ENCODE measurements at regions not wholly inside any gene's neighbourhood (a gene's known extent, or its start where the extent isn't known, plus 50 kb on each side); places are given as distances from the start of the nearest gene placed in this dataset.

DNA sequence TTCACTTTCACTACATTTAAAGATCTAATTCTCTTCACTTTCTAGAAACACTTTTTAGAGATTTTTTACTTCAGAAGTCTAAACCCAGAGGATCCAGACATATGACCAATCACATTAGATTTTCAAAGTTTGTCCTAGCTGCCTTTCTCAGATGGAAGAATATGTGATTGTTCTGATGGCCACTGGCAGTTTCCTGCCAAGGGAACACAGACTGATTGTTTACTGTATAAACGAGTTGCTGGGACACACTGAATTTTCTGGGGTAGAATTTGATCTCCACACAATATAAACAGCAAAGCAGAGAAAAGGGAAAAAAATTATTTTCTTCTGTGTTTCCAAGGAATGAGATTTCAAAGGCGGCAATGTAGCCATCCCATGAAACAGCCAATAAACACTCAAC lies 480.0 kb downstream of the TOX3 start:
- no peak for DNase-seq (ENCODE audit: low read depth in 3 of 3, low spot score in 2 of 3)

DNA sequence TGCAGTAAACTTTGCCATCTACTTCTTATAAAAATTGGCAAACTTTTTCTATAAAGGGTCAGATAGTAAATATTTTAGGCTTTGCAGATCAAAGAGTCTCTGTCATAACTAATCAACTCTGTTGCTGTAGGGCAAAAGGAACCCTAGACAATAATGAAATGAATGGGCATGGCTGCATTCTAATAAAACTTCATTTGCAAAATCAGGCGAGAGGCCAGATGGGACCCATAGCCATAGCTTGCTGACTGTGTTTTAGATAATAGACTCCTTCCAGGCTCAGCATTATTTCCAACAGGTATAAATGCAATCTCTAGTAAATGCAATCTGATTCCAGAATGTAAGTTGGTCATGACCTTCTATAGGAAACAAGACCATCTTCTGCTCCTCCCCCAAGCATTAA lies 490.7 kb downstream of the TOX3 start:
- DNase-seq (ENCODE audit: low read depth in 3 of 3, low spot score in 2 of 3): no peak

DNA sequence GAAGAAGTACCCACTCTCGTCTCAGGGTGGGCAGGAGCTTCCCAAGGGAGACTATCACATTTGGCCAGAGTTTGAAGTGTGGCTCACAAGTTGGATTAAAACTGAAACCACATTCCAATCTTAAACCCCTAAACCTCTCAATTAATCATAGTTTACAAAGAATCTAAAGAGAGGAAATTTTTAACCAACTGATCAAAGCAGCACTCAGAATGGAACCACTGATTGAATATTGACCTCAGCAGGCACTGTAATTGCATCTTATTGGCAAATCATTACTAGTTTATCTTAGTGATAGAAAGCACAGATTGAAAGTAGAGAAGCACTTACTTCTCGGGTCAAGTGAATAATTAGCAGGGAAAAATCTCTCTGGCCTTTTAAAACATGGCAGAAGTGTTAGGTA lies 491.6 kb downstream of the TOX3 start:
- DNase-seq (ENCODE audit: low read depth in 3 of 3, low spot score in 2 of 3): no peak

DNA sequence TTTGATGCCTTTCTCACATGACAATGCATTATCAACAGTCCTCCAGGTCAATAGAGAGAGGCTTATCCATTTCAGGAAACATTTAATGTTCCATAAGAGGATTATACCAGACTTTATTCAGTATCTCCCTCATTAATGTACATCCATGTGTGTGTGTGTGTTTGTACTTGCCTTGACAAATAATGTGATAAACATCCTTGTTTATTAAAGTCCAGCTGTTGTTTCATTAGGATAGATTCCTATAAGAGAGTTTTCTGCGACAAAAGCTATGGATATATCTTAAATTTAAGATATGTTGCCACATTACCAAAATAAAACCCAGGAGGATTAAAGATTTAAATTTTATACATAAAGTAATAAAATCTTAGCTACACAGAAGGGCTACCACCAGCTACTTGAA lies 492.6 kb downstream of the TOX3 start:
- no peak for DNase-seq (ENCODE audit: low read depth in 3 of 3, low spot score in 2 of 3)

DNA sequence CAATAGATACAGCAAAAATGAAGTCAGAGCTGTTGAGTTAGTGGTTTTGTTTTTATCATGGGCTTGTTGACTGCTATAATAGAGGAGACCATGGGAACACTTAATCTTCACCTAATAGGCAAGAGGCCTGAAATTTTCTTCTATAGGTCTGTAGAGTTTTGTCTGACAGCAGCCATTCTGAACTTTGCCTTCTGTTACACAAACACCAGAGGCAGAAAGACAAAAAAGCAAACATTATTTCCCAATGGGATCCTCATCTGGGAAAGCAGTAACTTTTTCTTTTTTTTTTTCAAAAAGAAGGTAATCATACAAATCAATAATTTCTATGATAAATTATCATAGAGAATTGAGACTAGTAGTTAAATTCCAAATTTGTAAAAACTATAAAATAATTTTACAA lies 494.1 kb downstream of the TOX3 start:
- DNase-seq (ENCODE audit: low read depth in 3 of 3, low spot score in 2 of 3): no peak

DNA sequence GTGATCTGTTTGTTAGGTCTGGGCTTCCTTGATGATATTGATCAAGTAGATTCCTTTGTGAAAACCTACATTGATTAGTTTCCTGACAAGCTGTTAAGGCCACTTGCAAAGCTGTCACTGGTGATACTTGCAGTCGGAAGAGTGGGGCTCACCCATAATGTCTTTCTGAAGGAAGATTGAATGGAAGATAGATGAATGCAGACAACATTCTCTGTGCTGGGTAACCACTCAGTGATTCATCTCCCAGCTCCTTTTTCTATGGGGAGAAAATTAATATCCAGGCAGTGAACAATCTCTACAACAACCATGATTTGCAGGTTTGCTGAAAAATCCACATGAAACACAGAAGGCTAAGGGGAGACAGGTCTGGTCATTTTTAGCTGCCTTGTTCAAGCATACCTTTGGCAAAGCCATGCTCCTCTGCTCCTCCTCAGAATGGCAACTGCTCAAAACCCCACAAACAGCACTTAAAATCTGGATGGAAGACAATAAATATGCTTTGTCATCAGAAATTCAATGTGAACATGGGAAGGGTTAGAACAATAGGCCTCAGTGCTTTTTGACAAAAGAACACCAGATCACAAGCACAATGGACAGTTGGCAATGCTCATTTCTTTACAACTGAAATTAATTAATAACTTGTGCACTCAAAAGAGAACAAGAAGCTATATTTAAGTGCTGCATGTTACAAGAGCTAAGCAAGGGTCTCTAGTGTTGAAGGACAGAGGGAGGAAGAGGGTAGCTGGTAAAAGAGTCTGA lies 495.4 kb downstream of the TOX3 start:
- no peak for DNase-seq (ENCODE audit: low read depth in 3 of 3, low spot score in 2 of 3)

DNA sequence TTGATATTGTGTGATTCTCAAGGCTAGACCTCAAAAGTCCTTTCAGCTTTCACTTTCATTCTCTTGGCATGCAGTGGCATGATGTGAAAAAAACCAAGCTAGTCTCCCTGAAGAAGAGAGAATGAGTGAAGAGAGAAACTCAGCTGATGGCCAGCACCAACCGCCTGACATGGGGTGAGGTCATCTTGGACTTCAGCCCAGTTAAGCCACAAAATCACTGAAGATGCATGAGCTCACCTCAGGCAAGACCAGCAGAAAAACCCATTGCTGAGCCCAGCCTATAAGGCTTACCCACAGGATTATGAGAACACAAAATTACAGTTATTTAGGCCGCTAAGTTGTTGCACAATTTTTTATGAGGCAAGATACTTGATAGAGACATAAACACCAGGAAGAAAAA lies 496.5 kb downstream of the TOX3 start:
- no peak for DNase-seq (ENCODE audit: low read depth in 3 of 3, low spot score in 2 of 3)

DNA sequence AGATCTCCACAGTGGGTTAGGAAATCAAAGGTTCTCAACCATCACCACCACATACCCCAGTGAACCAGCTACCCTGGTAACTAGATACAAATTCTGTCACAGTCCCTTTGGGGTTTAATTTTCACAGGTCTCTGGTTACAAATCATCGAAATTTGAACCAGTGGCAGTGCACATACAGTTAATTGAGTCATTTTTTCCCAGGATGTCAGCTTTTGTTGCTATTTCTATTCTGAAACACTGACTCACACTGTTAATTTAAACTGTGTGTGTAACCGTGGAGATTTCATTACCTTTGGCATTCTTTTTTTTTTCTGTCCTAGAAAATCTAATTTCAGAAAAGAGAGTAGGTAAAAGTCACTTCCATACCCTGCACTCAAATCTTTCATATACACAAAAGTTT lies 511.5 kb downstream of the TOX3 start:
- no peak for DNase-seq (ENCODE audit: low read depth in 3 of 3, low spot score in 2 of 3)

DNA sequence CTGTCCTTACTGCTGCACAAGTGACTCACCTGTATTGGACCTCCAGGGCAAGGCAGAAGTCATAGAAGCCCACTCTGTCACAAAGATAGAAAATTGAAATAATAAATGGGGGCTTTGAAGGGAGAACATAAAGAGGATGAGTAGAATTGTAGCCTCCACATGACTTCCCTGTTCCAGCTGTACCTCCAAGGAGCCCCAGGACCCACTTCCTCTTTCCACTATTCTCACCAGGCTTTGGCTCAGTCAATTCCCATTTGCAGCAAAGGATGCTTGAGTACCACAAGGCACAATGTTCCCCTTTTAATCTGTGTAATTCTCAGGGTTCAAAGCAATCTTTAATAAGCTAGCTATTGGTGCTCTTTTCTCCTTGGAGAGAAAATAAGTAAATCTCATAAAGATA lies 512.1 kb downstream of the TOX3 start:
- no peak for DNase-seq (ENCODE audit: low read depth in 3 of 3, low spot score in 2 of 3)

DNA sequence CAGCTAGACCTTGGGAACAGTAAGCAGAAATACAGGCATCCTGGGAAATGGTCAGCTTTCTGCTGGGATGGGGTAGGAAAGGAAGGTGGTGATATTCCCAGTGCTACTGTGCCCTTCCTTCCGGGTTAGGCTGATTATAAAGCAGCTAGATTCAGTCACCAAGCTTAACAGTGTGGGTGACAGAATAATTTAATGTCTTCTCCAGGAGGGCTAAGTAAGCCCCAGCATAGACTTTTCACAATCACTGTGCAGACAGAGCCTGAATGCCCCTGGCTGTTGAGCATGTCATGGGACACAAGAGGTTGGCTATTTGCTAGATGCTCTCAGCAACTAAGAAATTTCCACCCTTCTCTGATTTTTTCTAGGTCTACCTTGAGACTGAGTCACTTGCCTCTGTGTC lies 513.0 kb downstream of the TOX3 start:
- no peak for DNase-seq (ENCODE audit: low read depth in 3 of 3, low spot score in 2 of 3)

DNA sequence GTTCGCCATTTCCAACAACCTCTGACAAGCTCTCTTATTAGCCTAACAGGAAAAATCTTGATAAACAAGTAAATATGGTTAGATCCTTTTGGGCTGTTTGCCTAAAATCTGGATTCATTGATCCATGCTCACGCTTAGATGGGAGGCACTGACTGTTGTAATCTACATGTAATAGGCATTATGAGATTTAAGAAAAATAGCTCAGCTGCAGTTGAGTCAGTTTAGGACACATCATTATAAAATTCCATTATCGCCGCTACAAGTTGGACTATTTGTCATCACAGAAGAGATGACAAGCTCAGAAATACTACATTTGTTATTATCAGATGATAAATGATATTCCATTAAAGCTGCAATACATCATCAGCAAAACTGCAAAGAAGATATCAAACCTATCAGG lies 524.0 kb downstream of the TOX3 start:
- DNase-seq (ENCODE audit: low read depth in 3 of 3, low spot score in 2 of 3): no peak

DNA sequence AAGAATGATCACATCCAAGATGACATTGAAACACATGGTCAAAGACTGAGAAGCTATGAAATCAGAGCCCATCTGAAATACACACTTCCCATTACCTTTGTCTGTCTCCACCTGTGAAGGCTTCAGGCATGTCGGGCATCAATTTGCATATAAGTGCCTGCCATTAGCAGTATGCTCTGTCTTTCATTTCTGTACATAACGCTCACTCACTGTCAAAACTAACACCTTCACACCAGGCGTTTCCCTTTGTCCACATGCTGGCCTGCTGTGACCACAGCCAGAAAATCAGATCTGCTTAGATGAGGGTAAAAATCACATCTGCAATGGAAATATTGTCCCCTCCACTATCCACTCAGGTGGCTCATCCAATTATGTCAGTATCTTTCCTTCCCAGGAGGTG lies 524.8 kb downstream of the TOX3 start:
- no peak for DNase-seq (ENCODE audit: low read depth in 3 of 3, low spot score in 2 of 3)

DNA sequence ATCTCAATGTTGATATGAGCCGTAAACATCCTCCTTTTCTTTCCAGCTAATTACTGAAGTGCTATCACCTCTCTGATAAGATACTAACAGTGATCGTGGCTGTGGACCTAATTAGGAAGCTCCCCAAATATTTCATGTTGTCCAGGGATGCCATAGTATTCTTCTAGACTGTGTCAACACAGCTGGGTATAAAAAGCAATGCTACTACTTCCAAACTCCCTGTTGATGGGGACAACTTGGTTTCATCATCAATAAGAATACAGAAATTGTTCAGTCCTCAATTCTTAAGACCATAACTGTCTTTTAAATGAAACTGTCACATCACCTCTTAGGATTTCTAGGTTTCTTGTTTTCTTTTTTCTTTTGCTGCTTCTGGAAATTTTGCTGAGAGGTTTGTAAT lies 530.6 kb downstream of the TOX3 start:
- DNase-seq (ENCODE audit: low read depth in 3 of 3, low spot score in 2 of 3): no peak

DNA sequence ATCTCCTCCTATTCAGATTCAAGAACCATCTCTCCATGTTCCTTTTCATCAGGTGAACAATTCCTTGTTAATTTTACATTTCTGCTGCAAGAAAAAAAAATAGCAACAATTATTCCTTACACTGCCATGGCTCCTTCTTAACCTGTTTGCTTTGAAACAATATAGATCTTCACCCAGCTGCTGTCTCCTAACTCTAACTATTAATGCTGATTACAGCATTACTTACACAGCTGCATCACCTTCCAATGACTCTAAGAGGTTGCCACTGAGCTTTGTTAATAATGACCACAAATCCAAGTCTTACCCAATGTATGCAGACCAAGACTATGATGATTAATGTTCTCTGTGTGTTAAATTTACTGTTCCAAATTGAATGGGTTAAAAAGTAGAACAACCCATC lies 541.4 kb downstream of the TOX3 start:
- DNase-seq (ENCODE audit: low read depth in 3 of 3, low spot score in 2 of 3): no peak

DNA sequence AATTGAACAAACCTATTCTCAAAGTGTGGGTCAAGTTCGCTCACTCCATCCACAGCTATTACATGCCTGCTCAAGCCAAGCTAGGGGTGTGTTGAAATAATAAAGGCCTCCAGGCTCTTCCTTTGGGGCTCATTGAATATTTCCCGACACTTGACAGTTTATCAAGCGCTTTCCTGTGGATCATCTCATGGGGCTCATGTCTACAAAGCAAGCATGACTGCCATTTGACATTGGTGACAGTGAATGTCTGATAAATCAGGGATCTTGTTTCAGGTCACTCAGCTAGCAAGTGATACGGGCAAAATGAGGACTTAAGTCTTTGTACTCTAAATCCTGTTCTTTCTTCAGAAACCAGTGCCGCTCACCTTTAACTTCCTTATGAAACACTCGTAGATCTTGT lies 542.6 kb downstream of the TOX3 start:
- no peak for DNase-seq (ENCODE audit: low read depth in 3 of 3, low spot score in 2 of 3)

DNA sequence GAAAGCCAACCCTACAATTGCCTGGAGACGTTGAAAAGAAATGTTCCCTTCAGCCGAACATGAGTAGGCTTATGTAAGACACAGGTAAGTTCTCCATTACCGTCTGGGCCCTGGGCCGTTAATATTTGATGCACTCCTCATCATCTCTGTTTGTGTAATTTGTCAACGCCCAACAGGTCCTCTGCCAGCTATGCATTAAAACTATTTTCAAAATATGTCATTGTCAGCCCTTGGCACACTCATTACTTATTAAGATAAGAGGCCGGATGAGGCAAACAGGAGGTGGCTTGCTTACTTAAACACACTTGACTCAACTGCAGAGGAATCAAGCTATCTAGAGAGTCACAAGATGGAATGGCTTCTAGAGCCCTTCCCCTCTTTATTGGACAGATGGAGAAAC lies 544.9 kb downstream of the TOX3 start:
- no peak for DNase-seq (ENCODE audit: low read depth in 3 of 3, low spot score in 2 of 3)

DNA sequence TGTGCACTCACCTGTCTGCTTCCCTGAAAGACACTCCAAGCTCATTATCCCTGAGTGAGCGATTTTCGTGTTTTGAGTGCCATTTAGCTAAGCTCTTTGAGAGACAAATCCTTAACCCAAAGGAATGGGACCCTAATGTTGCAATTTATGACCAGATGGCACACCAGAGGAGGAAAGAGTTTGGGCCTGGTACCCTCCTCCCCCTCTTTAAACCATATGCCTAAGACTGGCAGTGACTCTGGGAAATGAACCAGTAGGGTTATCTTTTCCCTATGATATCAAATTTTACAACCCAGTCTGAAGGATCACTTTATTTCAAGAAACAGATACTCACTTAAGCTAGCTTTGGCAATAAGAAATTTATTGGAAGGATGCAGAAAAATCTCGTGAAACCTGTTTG lies 550.4 kb downstream of the TOX3 start:
- DNase-seq (ENCODE audit: low read depth in 3 of 3, low spot score in 2 of 3): no peak

DNA sequence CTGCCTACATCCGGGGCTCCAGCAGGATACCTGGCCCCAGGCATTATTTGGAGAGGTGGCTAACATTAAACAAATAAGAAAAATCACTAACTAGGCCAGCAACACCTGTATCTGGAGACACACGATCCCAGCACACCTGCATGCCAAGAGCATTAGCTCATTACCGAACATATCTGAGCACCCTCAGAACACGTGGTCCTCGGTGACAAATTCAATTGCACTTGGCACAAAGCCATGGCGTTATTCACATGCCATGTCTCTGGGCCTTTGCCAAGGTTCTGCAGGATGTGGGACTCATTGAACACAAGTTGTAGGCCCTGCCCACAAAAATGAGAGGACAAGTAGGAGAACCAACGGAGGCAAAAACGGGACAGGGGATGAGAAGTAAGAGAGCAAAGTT lies 552.3 kb downstream of the TOX3 start:
- DNase-seq (ENCODE audit: low read depth in 3 of 3, low spot score in 2 of 3): peak in 2 of 3 donors; percentile 47 to 60

DNA sequence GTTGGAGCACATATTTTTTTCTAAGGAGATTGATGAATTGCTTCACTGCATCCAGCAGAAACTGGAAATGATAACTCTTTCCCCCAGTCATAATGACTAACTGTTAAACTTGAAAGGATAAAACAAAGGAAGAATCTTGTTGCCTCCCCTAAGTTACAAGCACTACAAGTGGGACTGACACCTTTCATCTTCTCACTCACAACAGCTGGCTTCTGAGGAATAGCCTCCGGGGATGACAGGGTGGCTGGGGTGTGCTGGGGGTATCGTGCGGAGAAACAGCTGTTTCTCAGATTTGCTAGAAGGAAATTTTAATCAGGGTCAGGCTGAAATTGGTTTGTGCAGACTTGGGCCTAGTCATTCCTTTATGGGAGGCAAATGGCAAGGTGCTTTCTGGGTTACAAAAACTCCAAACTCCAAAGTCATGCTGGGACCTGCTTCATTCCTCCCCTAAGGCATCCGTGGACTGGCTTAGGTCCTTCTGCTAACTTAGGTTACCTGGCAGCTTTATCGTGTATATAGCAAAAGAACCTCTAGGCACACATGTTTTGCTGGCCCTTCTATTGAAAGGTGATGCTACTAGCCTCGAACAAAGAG lies 557.2 kb downstream of the TOX3 start:
- no peak for DNase-seq (ENCODE audit: low read depth in 3 of 3, low spot score in 2 of 3)

DNA sequence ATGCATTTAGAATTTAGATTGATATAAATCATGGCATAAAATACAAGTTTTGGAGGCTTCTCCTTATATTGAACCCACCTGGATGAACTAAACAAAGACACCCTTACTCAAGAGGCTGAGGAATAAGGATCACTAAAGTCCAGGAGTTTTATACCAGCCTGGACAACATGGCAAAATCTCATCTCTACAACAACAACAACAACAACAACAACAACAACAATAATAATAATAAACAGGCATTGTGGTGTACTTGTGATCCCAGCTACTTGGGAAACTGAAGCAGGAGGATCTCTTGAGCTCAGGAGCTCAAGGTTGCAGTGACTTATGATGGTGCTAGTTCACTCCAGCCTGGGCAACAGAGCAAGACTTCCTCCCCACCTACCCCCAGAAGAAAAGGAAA lies 558.0 kb downstream of the TOX3 start:
- no peak for DNase-seq (ENCODE audit: low read depth in 3 of 3, low spot score in 2 of 3)

DNA sequence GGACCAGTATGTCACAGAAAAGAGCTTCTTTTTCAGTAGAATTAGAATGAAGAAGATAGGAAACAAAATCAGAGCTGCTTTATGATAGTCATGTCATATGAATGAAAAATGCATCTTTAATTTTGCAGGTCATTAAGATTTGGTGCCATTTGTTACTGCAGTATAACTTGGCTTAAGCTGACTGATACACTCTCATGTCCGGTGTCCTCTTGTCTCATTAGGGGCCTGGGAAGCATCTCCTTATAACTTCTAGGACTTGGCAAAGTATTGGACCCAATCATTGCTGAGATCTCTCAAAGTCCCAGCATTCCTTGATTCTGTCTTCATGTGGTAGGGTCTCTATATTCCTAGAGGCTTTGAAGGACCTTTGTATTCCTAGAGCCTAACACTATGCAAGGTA lies 559.4 kb downstream of the TOX3 start:
- DNase-seq (ENCODE audit: low read depth in 3 of 3, low spot score in 2 of 3): no peak

DNA sequence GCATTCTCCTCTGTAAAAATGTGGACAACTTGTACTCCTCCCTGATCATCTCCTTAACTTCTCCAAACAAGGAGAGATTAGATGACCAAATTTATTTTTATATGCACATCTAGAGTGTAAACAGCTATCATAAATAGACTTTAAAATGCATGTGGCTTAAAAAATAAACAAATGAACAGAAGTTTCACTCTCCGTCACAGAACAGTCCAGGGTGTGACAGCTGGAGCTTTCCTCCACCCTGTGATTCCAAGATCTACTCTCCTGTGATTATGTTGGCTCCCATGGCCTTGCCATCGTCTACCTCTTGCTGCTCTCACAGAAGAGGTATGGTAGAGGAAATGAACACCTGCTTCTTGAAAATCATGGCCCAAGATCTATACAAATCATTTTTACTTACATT lies 560.2 kb downstream of the TOX3 start:
- DNase-seq (ENCODE audit: low read depth in 3 of 3, low spot score in 2 of 3): no peak

DNA sequence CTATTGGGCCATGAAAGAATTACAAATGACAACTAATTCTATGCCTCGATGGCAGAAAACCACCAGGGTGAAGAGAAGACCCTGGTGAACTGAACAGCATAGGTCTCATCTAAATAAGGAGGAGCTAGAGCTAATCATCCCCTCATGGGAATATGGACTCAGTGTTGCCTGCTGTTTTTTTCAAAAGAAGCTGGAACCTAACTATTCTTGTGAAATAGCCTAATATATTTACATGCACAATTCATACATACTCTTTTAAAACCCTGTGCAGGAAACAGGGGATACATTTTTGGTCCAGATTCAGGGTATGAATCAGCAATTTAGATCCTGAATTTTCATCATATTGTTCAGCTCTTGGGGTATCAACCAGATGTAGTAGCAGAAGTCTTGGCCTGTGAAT lies 560.6 kb downstream of the TOX3 start:
- DNase-seq (ENCODE audit: low read depth in 3 of 3, low spot score in 2 of 3): no peak
